ENCODE measurements at regions not wholly inside any gene's neighbourhood (a gene's known extent, or its start where the extent isn't known, plus 50 kb on each side); places are given as distances from the start of the nearest gene placed in this dataset.

- DNase-seq = no peak
These were observed 183.1 kb upstream of the CITED2 start for GRCh38 chr6:139557547-139557946.

GRCh38 chr6:139556532-139556931 is 182.1 kb upstream of the CITED2 start:
- DNase-seq = no peak

GRCh38 chr6:139553916-139554315 is 179.5 kb upstream of the CITED2 start:
- DNase-seq = no peak

- DNase-seq = no peak
These were observed 176.9 kb upstream of the CITED2 start for GRCh38 chr6:139551376-139551775.

GRCh38 chr6:139550361-139550760 is 175.9 kb upstream of the CITED2 start:
- DNase-seq = no peak

GRCh38 chr6:139549561-139550070 is 175.2 kb upstream of the CITED2 start:
- DNase-seq = no peak

- no peak for DNase-seq
These were observed 173.4 kb upstream of the CITED2 start for GRCh38 chr6:139547804-139548203.

- DNase-seq = no peak
These were observed 172.8 kb upstream of the CITED2 start for GRCh38 chr6:139547122-139547776.

GRCh38 chr6:139546106-139546472 is 171.6 kb upstream of the CITED2 start:
- no peak for DNase-seq

GRCh38 chr6:139545206-139546105 is 171.0 kb upstream of the CITED2 start:
- no peak for DNase-seq

- DNase-seq = no peak
These were observed 170.2 kb upstream of the CITED2 start for GRCh38 chr6:139544701-139545057.

GRCh38 chr6:139542351-139542750 is 167.9 kb upstream of the CITED2 start:
- DNase-seq = no peak

- DNase-seq = no peak
These were observed 166.4 kb upstream of the CITED2 start for GRCh38 chr6:139540894-139541293.

GRCh38 chr6:139540276-139540675 is 165.8 kb upstream of the CITED2 start:
- peak; percentile 28 for DNase-seq

GRCh38 chr6:139539852-139540251 is 165.4 kb upstream of the CITED2 start:
- no peak for DNase-seq

GRCh38 chr6:139538366-139538765 is 163.9 kb upstream of the CITED2 start:
- DNase-seq = no peak

- DNase-seq = no peak
These were observed 162.5 kb upstream of the CITED2 start for GRCh38 chr6:139536751-139537617.

GRCh38 chr6:139534472-139535115 is 160.1 kb upstream of the CITED2 start:
- no peak for DNase-seq

- DNase-seq = no peak
These were observed 159.4 kb upstream of the CITED2 start for GRCh38 chr6:139533573-139534471.

- no peak for DNase-seq
These were observed 158.7 kb upstream of the CITED2 start for GRCh38 chr6:139533171-139533570.
